ENCODE measurements at regions not wholly inside any gene's neighbourhood (a gene's known extent, or its start where the extent isn't known, plus 50 kb on each side); places are given as distances from the start of the nearest gene placed in this dataset.

- intact Hi-C loops (cut with micrococcal nuclease) (no loop called here), dilution Hi-C loops (cut with MboI; ENCODE audit: extremely low pct_ligation_motif_present, low sequenced_read_pairs) (no loop called here)
- no peaks in the 10 kb centered on the region for H3K79me2 ChIP-seq (ENCODE audit: control insufficient read depth, insufficient read depth, low read length)
- H3K4me3 ChIP-seq (replicated peaks in 1 of 3; ENCODE audit: insufficient read depth in 1 of 3, low read depth in 1 of 3, low read length in 3 of 3) = no peak overlapping the region
- no peaks in the 10 kb centered on the region for H4K20me1 ChIP-seq (replicated peaks; ENCODE audit: control insufficient read depth, extremely low read depth, insufficient read depth, low read length)
- H3K27me3 ChIP-seq (ENCODE audit: control insufficient read depth in 2 of 2, insufficient read depth in 2 of 2, low read length in 2 of 2) = no peaks in the 10 kb centered on the region
- ChIA-PET CTCF (interaction anchor here (1.4 to 1.8 kb wide), 2 partner anchors 30 to 445 kb away, joined by 4 to 5 read pairs; no protein-coding TSS in a partner anchor), POLR2A (no interaction called here)
- no peaks in the 10 kb centered on the region for H3K4me1 ChIP-seq (ENCODE audit: control insufficient read depth, extremely low read depth, insufficient read depth, low read length)
- no TSS peak for BruUV-seq (replicated peaks)
- FAIRE-seq (no peak), DNase-seq (ENCODE audit: low read depth, low spot score) (no peak)
- H2AFZ ChIP-seq (ENCODE audit: low read depth, low read length) = no peak overlapping the region
- no peaks in the 10 kb centered on the region for H3K36me3 ChIP-seq (ENCODE audit: control insufficient read depth in 2 of 2, extremely low read depth in 1 of 2, insufficient read depth in 2 of 2, low read length in 2 of 2)
- H3K9ac ChIP-seq (replicated peaks; ENCODE audit: extremely low read depth, insufficient read depth, low read length) = no peak overlapping the region
- H3K27ac ChIP-seq (ENCODE audit: insufficient read depth, low read depth, low read length) = no peak overlapping the region
- no peak overlapping the region for H3K4me2 ChIP-seq (ENCODE audit: insufficient read depth, low read length)
- no peaks in the 10 kb centered on the region for H3K9me1 ChIP-seq (replicated peaks; ENCODE audit: control insufficient read depth, extremely low read depth, insufficient read depth, low read length)
- no peaks in the 10 kb centered on the region for H3K9me3 ChIP-seq (replicated peaks; ENCODE audit: control insufficient read depth, insufficient read depth, low read length)
- TF ChIP-seq POLR2AphosphoS5 (IDR thresholded peaks at IDR 0.05; ENCODE audit: insufficient read depth, low read depth, low read length) (no peak), EZH2 (IDR thresholded peaks at IDR 0.05; ENCODE audit: borderline replicate concordance, low read depth, low read length, severe bottlenecking) (no peak), JUN (IDR thresholded peaks at IDR 0.05; ENCODE audit: borderline replicate concordance, insufficient read depth, insufficient read length, low read depth) (no peak), MAX (IDR thresholded peaks at IDR 0.05; ENCODE audit: insufficient read depth, insufficient read length) (no peak), MYC (IDR thresholded peaks at IDR 0.05; ENCODE audit: low read depth, low read length) (no peak), POLR2A (IDR thresholded peaks at IDR 0.05; ENCODE audit: low read depth, low read length) (no peak), CTCF (IDR thresholded peaks at IDR 0.05; ENCODE audit: extremely low read depth in 1 of 2, insufficient read depth in 1 of 2, low read depth in 1 of 2, low read length in 2 of 2) (no peak), GATA2 (IDR thresholded peaks at IDR 0.05; ENCODE audit: insufficient read depth, insufficient read length, low read depth, low read length) (no peak), FOS (IDR thresholded peaks at IDR 0.05; ENCODE audit: borderline replicate concordance, insufficient read depth, low read length) (no peak)
Observed at GRCh38 chr11:128187377-128187776, 400.0 kb downstream of the ETS1 start.

Measured in endothelial cell of umbilical vein (primary cell).